K562 (cell line): ENCODE measurements at regions not wholly inside any gene's neighbourhood (a gene's known extent, or its start where the extent isn't known, plus 50 kb on each side); places are given as distances from the start of the nearest gene placed in this dataset.

Source experiments
- ATAC-seq: fragments of 200-7000 bp; cut with Tn5 transposase; 3 replicates; pipeline ENCODE4 v1.9.1; 2020; ENCODE audit warnings: moderate library complexity
- BruUV-seq: library from RNA; stranded (reverse); fragments of 400-500 nt; replicated peaks from 2 replicates; lab custom pipeline; 2021; lab: Mats Ljungman, UMichigan
- CTCF ChIA-PET: fragments of 300-600 bp; formaldehyde crosslinking; extraction: SDS; loops from one replicate; lab custom pipeline; 2021; ENCODE audit warnings: low intra/inter-chr PET ratio; lab: Yijun Ruan, JAX
- POLR2A ChIA-PET: fragments of 300-600, 350-650 bp; sonication (Branson Sonifier 250); formaldehyde crosslinking; extraction: SDS; loops from one replicate; lab custom pipeline; 2021; ENCODE audit warnings: antibody characterized with exemption, inconsistent platforms; lab: Yijun Ruan, JAX
- DNase-seq, 4 experiments: peaks; one replicate each; pipeline versions ENCODE4 v3.0.0 to v3.0.0-alpha.2; 2011 to 2018; ENCODE audit warnings: low spot score in 3 of 4, mixed read lengths in 3 of 4; ENCODE audit errors: extremely low read depth in 1 of 4
- FAIRE-seq: peaks from 2 replicates; lab custom pipeline; 2011; peaks lifted over from hg19 to GRCh38; lab: Jason Lieb, UNC
- H2AFZ ChIP-seq: 2 replicates; pipeline ENCODE4 v1.6.0; 2011; ENCODE audit warnings: low read depth, low read length, control low read depth, inconsistent platforms
- H3K27ac ChIP-seq: fragments of 200-600 bp; 3 replicates; pipeline ENCODE4 v1.8.0; 2011; ENCODE audit warnings: low read depth, mild to moderate bottlenecking, control low read depth, inconsistent platforms, low read length, moderate library complexity, mixed read lengths; ENCODE audit errors: extremely low read depth
- H3K27me3 ChIP-seq, 2 experiments: fragments of 300-600 bp in 1 of 2; 2 replicates in 1 of 2; 3 replicates in 1 of 2; pipeline versions ENCODE4 v1.6.0 to v1.8.0; 2011; ENCODE audit warnings: inconsistent platforms in 2 of 2, low read length in 2 of 2, mild to moderate bottlenecking in 1 of 2, mixed read lengths in 1 of 2, moderate library complexity in 1 of 2; ENCODE audit not compliant: control insufficient read depth in 2 of 2, insufficient read depth in 2 of 2
- H3K36me3 ChIP-seq: fragments of 300-600 bp; 3 replicates; pipeline ENCODE4 v1.8.0; 2011; ENCODE audit warnings: mild to moderate bottlenecking, low read length, inconsistent platforms; ENCODE audit not compliant: control insufficient read depth, insufficient read depth
- H3K4me1 ChIP-seq, 2 experiments: fragments of 200-600 bp in 1 of 2; replicated peaks in 1 of 2; 2 replicates in 1 of 2; 3 replicates in 1 of 2; pipeline versions ENCODE4 v1.5.1 to v1.8.0; 2011; ENCODE audit warnings: inconsistent platforms in 2 of 2, low read length in 2 of 2, mild to moderate bottlenecking in 1 of 2, mixed read lengths in 1 of 2, moderate library complexity in 1 of 2; ENCODE audit not compliant: control insufficient read depth in 2 of 2, insufficient read depth in 2 of 2
- H3K4me2 ChIP-seq: 2 replicates; pipeline ENCODE4 v1.6.1; 2011; ENCODE audit warnings: low read length, control low read depth, inconsistent platforms, mixed read lengths; ENCODE audit not compliant: insufficient read depth
- H3K4me3 ChIP-seq: fragments of 200-600 bp; sonication (generic), shearing (Covaris generic); 2 replicates; pipeline ENCODE4 v1.5.1; 2016; ENCODE audit warnings: control low read depth, inconsistent platforms
- H3K79me2 ChIP-seq: fragments of 200-600 bp; 3 replicates; pipeline ENCODE4 v1.8.0; 2011; ENCODE audit warnings: low read length, inconsistent platforms; ENCODE audit not compliant: control insufficient read depth, insufficient read depth
- H3K9ac ChIP-seq, 2 experiments: 2 replicates each; pipeline versions ENCODE4 v1.6.0 to v1.6.1; 2011; ENCODE audit warnings: low read depth in 2 of 2, low read length in 2 of 2, control low read depth in 1 of 2, inconsistent platforms in 1 of 2, mild to moderate bottlenecking in 1 of 2, mixed read lengths in 1 of 2; ENCODE audit not compliant: insufficient read depth in 1 of 2
- H3K9me1 ChIP-seq: one replicate; pipeline ENCODE4 v1.6.0; 2011; ENCODE audit warnings: inconsistent platforms, mild to moderate bottlenecking, low read length, moderate library complexity; ENCODE audit not compliant: control insufficient read depth, insufficient read depth
- H3K9me3 ChIP-seq: replicated peaks from 2 replicates; pipeline ENCODE4 v1.5.1; 2011; ENCODE audit warnings: low read depth, low read length, inconsistent platforms; ENCODE audit not compliant: control insufficient read depth, insufficient read depth
- H4K20me1 ChIP-seq: replicated peaks from 2 replicates; pipeline ENCODE4 v1.6.1; 2011; ENCODE audit warnings: low read length, inconsistent platforms, mixed read lengths; ENCODE audit not compliant: control insufficient read depth, insufficient read depth
- NR2C1 ChIP-seq, 2 experiments: fragments of 450-650 bp; IDR thresholded peaks; 2 replicates each; pipeline ENCODE4 v1.6.1; 2017; ENCODE audit warnings: mild to moderate bottlenecking in 2 of 2, antibody characterized with exemption in 1 of 2, inconsistent platforms in 1 of 2, missing compliant biosample characterization in 1 of 2, missing genetic modification characterization in 1 of 2
- PHF8 ChIP-seq: fragments of 200-600 bp; sonication (generic); IDR thresholded peaks from 2 replicates; pipeline ENCODE4 v1.6.1; 2012; ENCODE audit warnings: mixed run types, mild to moderate bottlenecking, inconsistent platforms, low read length, moderate library complexity, borderline replicate concordance
- POLR3A ChIP-seq: IDR thresholded peaks from 2 replicates; pipeline ENCODE4 v1.6.1; 2011; ENCODE audit warnings: borderline replicate concordance, mild to moderate bottlenecking, moderate library complexity; ENCODE audit not compliant: insufficient read length, insufficient read depth; ENCODE audit errors: extremely low read depth
- ZBTB11 ChIP-seq, 3 experiments: fragments of 200-800 bp in 1 of 3; fragments of 250-450 bp in 1 of 3; fragments of 450-650 bp in 1 of 3; sonication (Bioruptor Pico) in 1 of 3; sonication (Bioruptor generic) in 1 of 3; formaldehyde crosslinking in 1 of 3; IDR thresholded peaks; 2 replicates each; pipeline versions ENCODE4 v1.6.1 to v1.8.0; 2016 to 2022; ENCODE audit warnings: mild to moderate bottlenecking in 2 of 3, missing genetic modification characterization in 2 of 3, missing compliant biosample characterization in 1 of 3, moderate library complexity in 1 of 3
- ZNF583 ChIP-seq: fragments of 250-450 bp; sonication (Bioruptor Pico); IDR thresholded peaks from 2 replicates; pipeline ENCODE4 v1.4.0; 2020
- ZNF696 ChIP-seq: fragments of 250-450 bp; sonication (Bioruptor Pico); conservative IDR thresholded peaks from 2 replicates; pipeline ENCODE4 v1.4.0; 2020; ENCODE audit warnings: mild to moderate bottlenecking, moderate library complexity
- in situ Hi-C: fragments of 300-500 bp; cut with MboI; formaldehyde crosslinking; loops from 4 replicates; pipeline ENCODE4 v1.15.0; 2018; ENCODE audit warnings: inconsistent platforms, mixed read lengths
- intact Hi-C: fragments of 100-400 bp; cut with micrococcal nuclease; formaldehyde crosslinking; loops from 2 replicates; pipeline ENCODE4 v1.14.2; 2022

- Histone ChIP-seq H3K9ac (no peak overlapping the region), H3K27ac (no peak overlapping the region), H4K20me1 (no peaks in the 10 kb centered on the region), H3K4me2 (no peak overlapping the region), H3K36me3 (no peaks in the 10 kb centered on the region), H3K79me2 (no peaks in the 10 kb centered on the region), H3K4me1 (no peaks in the 10 kb centered on the region), H3K27me3 (no peaks in the 10 kb centered on the region), H3K9me1 (no peaks in the 10 kb centered on the region), H2AFZ (no peak overlapping the region), H3K9me3 (no peaks in the 10 kb centered on the region), H3K4me3 (no peak overlapping the region)
- in situ Hi-C loops = no loop called here
- BruUV-seq = no TSS peak
- DNase-seq (no peak), ATAC-seq (no peak), FAIRE-seq (no peak)
- intact Hi-C loops = no loop called here
- ChIA-PET CTCF (no interaction called here), POLR2A (interaction anchor here (0.7 to 0.8 kb wide), 2 partner anchors 15 to 18 kb away, joined by 3 to 4 read pairs; no protein-coding TSS in a partner anchor)
- TF ChIP-seq ZNF583 (CRISPR knock-in tag) = no peak
- TF ChIP-seq PHF8 = no peak
- peak in 1 of 3 experiments; percentile 83; a peak in 2 of 6 replicates for TF ChIP-seq ZBTB11 (CRISPR knock-in tag; IDR thresholded peaks at IDR 0.05)
- no peak for TF ChIP-seq NR2C1 (IDR thresholded peaks at IDR 0.05)
- TF ChIP-seq NR2C1 (tag; IDR thresholded peaks at IDR 0.05) = no peak
- no peak for TF ChIP-seq POLR3A
- TF ChIP-seq ZNF696 = no peak
Measured at GRCh38 chr20:53840532-53840931, 229.9 kb downstream of the BCAS1 start.
